NCI-H82 treated with DMSO at 0.1 percent for 48 hours (cell line): ENCODE measurements at regions not wholly inside any gene's neighbourhood (a gene's known extent, or its start where the extent isn't known, plus 50 kb on each side); places are given as distances from the start of the nearest gene placed in this dataset.

Experiments used
- DNase-seq: peaks from one replicate; lab custom pipeline; 2025; ENCODE audit not compliant: unreplicated experiment; lab: John Stamatoyannopoulos, UW

- DNase-seq, result no peak
Observed at GRCh38 chr16:64254443-64255367, 867.2 kb downstream of the CDH11 start.

- DNase-seq, result no peak
Observed at GRCh38 chr16:64253525-64253924, 868.3 kb downstream of the CDH11 start.

GRCh38 chr16:64253096-64253495 is 868.8 kb downstream of the CDH11 start:
- DNase-seq, result no peak

- DNase-seq, result no peak
Observed at GRCh38 chr16:64251742-64252141, 870.1 kb downstream of the CDH11 start.

GRCh38 chr16:64250866-64251265 is 871.0 kb downstream of the CDH11 start:
- DNase-seq, result no peak

GRCh38 chr16:64242492-64242891 is 879.4 kb downstream of the CDH11 start:
- no peak for DNase-seq

- DNase-seq, result no peak
Observed at GRCh38 chr16:64240586-64240985, 881.3 kb downstream of the CDH11 start.

- no peak for DNase-seq
Observed at GRCh38 chr16:64238571-64238970, 883.3 kb downstream of the CDH11 start.

GRCh38 chr16:64236316-64236715 is 885.5 kb downstream of the CDH11 start:
- DNase-seq, result no peak

GRCh38 chr16:64234200-64234599 is 887.7 kb downstream of the CDH11 start:
- no peak for DNase-seq

GRCh38 chr16:64225696-64226095 is 896.2 kb downstream of the CDH11 start:
- DNase-seq, result no peak

GRCh38 chr16:64225036-64225435 is 896.8 kb downstream of the CDH11 start:
- no peak for DNase-seq

GRCh38 chr16:64217789-64218535 is 903.9 kb downstream of the CDH11 start:
- DNase-seq, result no peak

- DNase-seq, result no peak
Observed at GRCh38 chr16:64215730-64216129, 906.1 kb downstream of the CDH11 start.

- no peak for DNase-seq
Observed at GRCh38 chr16:64211331-64211730, 910.5 kb downstream of the CDH11 start.

- peak; percentile 59 for DNase-seq
Observed at GRCh38 chr16:64206862-64207261, 915.0 kb downstream of the CDH11 start.

- DNase-seq, result no peak
Observed at GRCh38 chr16:64203126-64203525, 918.7 kb downstream of the CDH11 start.

- DNase-seq, result no peak
Observed at GRCh38 chr16:64202571-64202970, 919.3 kb downstream of the CDH11 start.

- no peak for DNase-seq
Observed at GRCh38 chr16:64196444-64196843, 925.4 kb downstream of the CDH11 start.

- no peak for DNase-seq
Observed at GRCh38 chr16:64185954-64186353, 935.9 kb downstream of the CDH11 start.

GRCh38 chr16:64184156-64184555 is 937.7 kb downstream of the CDH11 start:
- DNase-seq, result no peak

GRCh38 chr16:64182985-64183384 is 938.9 kb downstream of the CDH11 start:
- no peak for DNase-seq
